ENCODE measurements at regions not wholly inside any gene's neighbourhood (a gene's known extent, or its start where the extent isn't known, plus 50 kb on each side); places are given as distances from the start of the nearest gene placed in this dataset.

- TF ChIP-seq POLR2A (IDR thresholded peaks at IDR 0.05) (no peak), CTCF (IDR thresholded peaks at IDR 0.05) (no peak)
- Histone ChIP-seq H3K4me3 (replicated peaks in 1 of 3) (no peak overlapping the region), H3K27me3 (no peaks in the 10 kb centered on the region), H3K9me3 (no peaks in the 10 kb centered on the region), H3K27ac (no peak overlapping the region), H3K36me3 (no peaks in the 10 kb centered on the region), H3K4me1 (no peaks in the 10 kb centered on the region)
- DNase-seq: no peak
- WGBS, 2 donors: 80 to 83% methylated on average over 6 of the region's 6 CpGs
- intact Hi-C loops (cut with DNase I): no loop called here
Measured at GRCh38 chr18:73947180-73947921, 200.3 kb downstream of the FBXO15 start.

GRCh38 chr18:73945130-73945792 is 202.4 kb downstream of the FBXO15 start:
- 81 to 89% methylated on average over 3 of the region's 3 CpGs for WGBS, 2 donors
- H3K4me1 ChIP-seq: no peaks in the 10 kb centered on the region
- intact Hi-C loops (cut with DNase I): no loop called here
- H3K36me3 ChIP-seq: no peaks in the 10 kb centered on the region
- H3K9me3 ChIP-seq: no peaks in the 10 kb centered on the region
- H3K4me3 ChIP-seq (replicated peaks in 1 of 3): no peak overlapping the region
- no peak for DNase-seq
- H3K27me3 ChIP-seq: no peaks in the 10 kb centered on the region
- TF ChIP-seq CTCF (IDR thresholded peaks at IDR 0.05) (no peak), POLR2A (IDR thresholded peaks at IDR 0.05) (no peak)
- H3K27ac ChIP-seq: no peak overlapping the region

GRCh38 chr18:73944715-73945114 is 202.9 kb downstream of the FBXO15 start:
- TF ChIP-seq POLR2A (IDR thresholded peaks at IDR 0.05) (no peak), CTCF (IDR thresholded peaks at IDR 0.05) (no peak)
- no peak for DNase-seq
- WGBS, 2 donors: 45 to 67% methylated on average over 1 of the region's 1 CpG
- intact Hi-C loops (cut with DNase I): no loop called here
- Histone ChIP-seq H3K36me3 (no peaks in the 10 kb centered on the region), H3K27ac (no peak overlapping the region), H3K9me3 (no peaks in the 10 kb centered on the region), H3K4me1 (no peaks in the 10 kb centered on the region), H3K27me3 (no peaks in the 10 kb centered on the region), H3K4me3 (replicated peaks in 1 of 3) (no peak overlapping the region)

GRCh38 chr18:73943763-73944162 is 203.9 kb downstream of the FBXO15 start:
- Histone ChIP-seq H3K36me3 (no peaks in the 10 kb centered on the region), H3K27me3 (no peaks in the 10 kb centered on the region), H3K4me3 (replicated peaks in 1 of 3) (no peak overlapping the region), H3K9me3 (no peaks in the 10 kb centered on the region), H3K4me1 (no peaks in the 10 kb centered on the region), H3K27ac (no peak overlapping the region)
- no peak for DNase-seq
- intact Hi-C loops (cut with DNase I): no loop called here
- TF ChIP-seq POLR2A (IDR thresholded peaks at IDR 0.05): no peak
- no peak for TF ChIP-seq CTCF (IDR thresholded peaks at IDR 0.05)
- 80 to 81% methylated on average over 9 of the region's 9 CpGs for WGBS, 2 donors

- 80 to 81% methylated on average over 4 of the region's 4 CpGs for whole genome bisulfite sequencing, 2 donors
- intact Hi-C loops (cut with DNase I): no loop called here
- no peaks in the 10 kb centered on the region for H3K27me3 ChIP-seq
- TF ChIP-seq CTCF (IDR thresholded peaks at IDR 0.05) (no peak), POLR2A (IDR thresholded peaks at IDR 0.05) (no peak)
- H3K27ac ChIP-seq: no peak overlapping the region
- H3K9me3 ChIP-seq: no peaks in the 10 kb centered on the region
- no peaks in the 10 kb centered on the region for H3K36me3 ChIP-seq
- no peaks in the 10 kb centered on the region for H3K4me1 ChIP-seq
- no peak overlapping the region for H3K4me3 ChIP-seq (replicated peaks in 1 of 3)
- no peak for DNase-seq
Measured at GRCh38 chr18:73942956-73943355, 204.7 kb downstream of the FBXO15 start.

Data from thyroid gland (tissue), 4 donors.